Jurkat, Clone E6-1 (cell line): ENCODE measurements at regions not wholly inside any gene's neighbourhood (a gene's known extent, or its start where the extent isn't known, plus 50 kb on each side); places are given as distances from the start of the nearest gene placed in this dataset.

Experiments
- DNase-seq: peaks from one replicate; pipeline ENCODE4 v3.0.0-alpha.2; 2011; ENCODE audit warnings: low read depth, low spot score
- H3K4me3 ChIP-seq: 2 replicates; pipeline ENCODE4 v1.5.1; 2011; ENCODE audit warnings: mild to moderate bottlenecking, low read length, control low read depth, moderate library complexity

- no peak for DNase-seq
- H3K4me3 ChIP-seq: no peak overlapping the region
These were observed 731.3 kb downstream of the UQCRFS1 start for GRCh38 chr19:28481674-28482073.

- no peak overlapping the region for H3K4me3 ChIP-seq
- no peak for DNase-seq
These were observed 737.4 kb downstream of the UQCRFS1 start for GRCh38 chr19:28475525-28475924.

GRCh38 chr19:28472843-28473242, 740.1 kb downstream of the UQCRFS1 start:
- DNase-seq: no peak
- H3K4me3 ChIP-seq: no peak overlapping the region

GRCh38 chr19:28471731-28472510, 741.0 kb downstream of the UQCRFS1 start:
- no peak overlapping the region for H3K4me3 ChIP-seq
- no peak for DNase-seq

GRCh38 chr19:28469544-28469943, 743.4 kb downstream of the UQCRFS1 start:
- DNase-seq: no peak
- no peak overlapping the region for H3K4me3 ChIP-seq

GRCh38 chr19:28468701-28469459, 744.1 kb downstream of the UQCRFS1 start:
- no peak overlapping the region for H3K4me3 ChIP-seq
- DNase-seq: peak; percentile 60

GRCh38 chr19:28466107-28467045, 746.6 kb downstream of the UQCRFS1 start:
- no peak overlapping the region for H3K4me3 ChIP-seq
- peak; percentile 76 for DNase-seq

GRCh38 chr19:28465371-28466086, 747.4 kb downstream of the UQCRFS1 start:
- H3K4me3 ChIP-seq: no peak overlapping the region
- no peak for DNase-seq

- DNase-seq: no peak
These were observed 749.4 kb downstream of the UQCRFS1 start for GRCh38 chr19:28463493-28464053.

GRCh38 chr19:28457620-28458019, 755.3 kb downstream of the UQCRFS1 start:
- DNase-seq: no peak
- H3K4me3 ChIP-seq: no peak overlapping the region

More at GRCh38 chr19:28463493-28464053, 749.4 kb downstream of the UQCRFS1 start:
- no peak overlapping the region for H3K4me3 ChIP-seq

- no peak overlapping the region for H3K4me3 ChIP-seq
- DNase-seq: no peak
These were observed 756.1 kb downstream of the UQCRFS1 start for GRCh38 chr19:28456708-28457320.

GRCh38 chr19:28456252-28456651, 756.7 kb downstream of the UQCRFS1 start:
- DNase-seq: no peak
- no peak overlapping the region for H3K4me3 ChIP-seq

- no peak overlapping the region for H3K4me3 ChIP-seq
- no peak for DNase-seq
These were observed 758.9 kb downstream of the UQCRFS1 start for GRCh38 chr19:28454083-28454482.

- H3K4me3 ChIP-seq: no peak overlapping the region
- no peak for DNase-seq
These were observed 759.5 kb downstream of the UQCRFS1 start for GRCh38 chr19:28453420-28453819.

- no peak overlapping the region for H3K4me3 ChIP-seq
These were observed 763.1 kb downstream of the UQCRFS1 start for GRCh38 chr19:28449803-28450202.

GRCh38 chr19:28446511-28446910, 766.4 kb downstream of the UQCRFS1 start:
- no peak for DNase-seq
- H3K4me3 ChIP-seq: no peak overlapping the region

More at GRCh38 chr19:28449803-28450202, 763.1 kb downstream of the UQCRFS1 start:
- no peak for DNase-seq

- no peak for DNase-seq
- no peak overlapping the region for H3K4me3 ChIP-seq
These were observed 767.1 kb downstream of the UQCRFS1 start for GRCh38 chr19:28445826-28446225.

GRCh38 chr19:28444362-28444761, 768.6 kb downstream of the UQCRFS1 start:
- no peak overlapping the region for H3K4me3 ChIP-seq

More at GRCh38 chr19:28444362-28444761, 768.6 kb downstream of the UQCRFS1 start:
- no peak for DNase-seq
